ENCODE measurements at regions not wholly inside any gene's neighbourhood (a gene's known extent, or its start where the extent isn't known, plus 50 kb on each side); places are given as distances from the start of the nearest gene placed in this dataset.

GRCh38 chr2:125837611-125838010 is 818.3 kb upstream of the GYPC start:
- TF ChIP-seq CTCF (IDR thresholded peaks at IDR 0.05) (no peak), POLR2A (IDR thresholded peaks at IDR 0.05) (no peak)

All from right lobe of liver (tissue), 4 donors.